GM12864 (cell line): ENCODE measurements at regions not wholly inside any gene's neighbourhood (a gene's known extent, or its start where the extent isn't known, plus 50 kb on each side); places are given as distances from the start of the nearest gene placed in this dataset.

Experiments
- DNase-seq: peaks from one replicate; pipeline ENCODE4 v3.0.0-alpha.2; 2011; ENCODE audit warnings: low read depth
- H3K4me3 ChIP-seq: 2 replicates; pipeline ENCODE4 v1.5.1; 2011; ENCODE audit warnings: mild to moderate bottlenecking, low read depth, low read length, control low read depth
- CTCF ChIP-seq: IDR thresholded peaks from 2 replicates; pipeline ENCODE4 v1.5.1; 2011; ENCODE audit warnings: low read depth, mild to moderate bottlenecking, moderate library complexity, low read length, control low read depth, inconsistent platforms; ENCODE audit errors: missing control alignments

- DNase-seq: no peak
- TF ChIP-seq CTCF: no peak
- H3K4me3 ChIP-seq: no peak overlapping the region
Observed at GRCh38 chr2:36178384-36178783, 177.2 kb upstream of the CRIM1 start.

GRCh38 chr2:36177282-36177681, 178.3 kb upstream of the CRIM1 start:
- no peak for TF ChIP-seq CTCF
- no peak for DNase-seq

GRCh38 chr2:36174920-36175319, 180.7 kb upstream of the CRIM1 start:
- no peak for DNase-seq

More at GRCh38 chr2:36177282-36177681, 178.3 kb upstream of the CRIM1 start:
- H3K4me3 ChIP-seq: no peak overlapping the region

GRCh38 chr2:36173760-36174404, 181.7 kb upstream of the CRIM1 start:
- H3K4me3 ChIP-seq: no peak overlapping the region
- TF ChIP-seq CTCF: no peak
- DNase-seq: no peak

More at GRCh38 chr2:36174920-36175319, 180.7 kb upstream of the CRIM1 start:
- no peak for TF ChIP-seq CTCF
- H3K4me3 ChIP-seq: no peak overlapping the region

GRCh38 chr2:36172824-36173223, 182.8 kb upstream of the CRIM1 start:
- TF ChIP-seq CTCF: no peak
- no peak overlapping the region for H3K4me3 ChIP-seq
- DNase-seq: no peak

GRCh38 chr2:36170805-36171204, 184.8 kb upstream of the CRIM1 start:
- TF ChIP-seq CTCF: no peak
- H3K4me3 ChIP-seq: no peak overlapping the region
- DNase-seq: no peak

GRCh38 chr2:36169843-36170242, 185.7 kb upstream of the CRIM1 start:
- no peak overlapping the region for H3K4me3 ChIP-seq
- TF ChIP-seq CTCF: no peak
- no peak for DNase-seq
